Heart right ventricle (tissue), 16 donors: ENCODE measurements at regions not wholly inside any gene's neighbourhood (a gene's known extent, or its start where the extent isn't known, plus 50 kb on each side); places are given as distances from the start of the nearest gene placed in this dataset.
A peak's percentile ranks its signal among the peaks of the same experiment; 100 is the strongest.

Experiments
- ATAC-seq, 8 donors: fragments of 200-7000 bp; cut with Tn5 transposase; one replicate each; pipeline ENCODE4 v1.9.1; 2020; ENCODE audit warnings: mild to moderate bottlenecking in 8 of 8, moderate library complexity in 8 of 8, moderate number of reproducible peaks in 1 of 8
- DNase-seq, 2 donors: peaks; one replicate each; pipeline ENCODE4 v3.0.0-alpha.2; 2020
- H3K27ac ChIP-seq, 10 donors: fragments of 200-600 bp; sonication (generic) in 2 of 10; one replicate each; pipeline versions ENCODE4 v1.5.0 to v1.8.0; 2020 to 2022; ENCODE audit warnings: mild to moderate bottlenecking in 3 of 10
- H3K27me3 ChIP-seq, 7 donors: fragments of 200-600 bp; one replicate each; pipeline ENCODE4 v1.8.0; 2021 to 2022; ENCODE audit warnings: mild to moderate bottlenecking in 2 of 7
- H3K36me3 ChIP-seq, 9 donors: fragments of 200-600 bp; sonication (generic) in 1 of 9; one replicate each; pipeline versions ENCODE4 v1.5.0 to v1.8.0; 2020 to 2022; ENCODE audit warnings: mild to moderate bottlenecking in 2 of 9
- H3K4me1 ChIP-seq, 9 donors: fragments of 200-600 bp; sonication (generic) in 1 of 9; one replicate each; pipeline versions ENCODE4 v1.5.0 to v1.8.0; 2020 to 2022; ENCODE audit warnings: mild to moderate bottlenecking in 4 of 9
- H3K4me3 ChIP-seq, 10 donors: fragments of 200-600 bp; sonication (generic) in 2 of 10; one replicate each; pipeline versions ENCODE4 v1.5.0 to v1.8.0; 2020 to 2022; ENCODE audit warnings: mild to moderate bottlenecking in 7 of 10, moderate library complexity in 2 of 10
- H3K9me3 ChIP-seq, 11 donors: fragments of 200-600 bp in 10 of 11; sonication (generic) in 2 of 11; one replicate each; pipeline versions ENCODE4 v1.5.0 to v1.8.0; 2013 to 2022; ENCODE audit warnings: mild to moderate bottlenecking in 2 of 11, control low read depth in 1 of 11, moderate library complexity in 1 of 11
- CTCF ChIP-seq, 9 donors: fragments of 200-600 bp; sonication (generic) in 2 of 9; IDR thresholded peaks; one replicate each; pipeline versions ENCODE4 v1.5.0 to v1.8.0; 2021 to 2022; ENCODE audit warnings: antibody characterized with exemption in 9 of 9, mild to moderate bottlenecking in 5 of 9, moderate library complexity in 1 of 9
- WGBS, 2 donors: extraction: QIAGEN DNeasy Blood & Tissue Kit; methylation state at CpG; one replicate each; pipeline ENCODE4 v1.1.7; 2013; ENCODE audit warnings: inconsistent platforms in 1 of 2; 5-methylcytosine and 5-hydroxymethylcytosine counted together
- intact Hi-C, 10 donors: fragments of 100-400 bp; cut with DNase I; formaldehyde crosslinking; loops; one replicate each; pipeline versions ENCODE4 v1.11.1 to v1.14.2; 2022
- donor health status: Arrhythmogenic right ventricular cardiomyopathy.
- donor health status: ischemic (EF 13 %, LVEDD 7.1; RV severe dilation, severe dysfunction).
- donor health status: healthy with polysubstance abuse.
- donor health status: DM: no; HTN: yes; CAD: no.
- donor health status: DM: no; HTN: no; CAD: no.
- donor health status: ischemic (EF 25% LVEDD 6.9; RV normal size, moderate dysfunction).
- donor health status: ischemic (EF 25% LVEDD 5.7; RV mildly dilated, moderate dysfunction).
- donor health status: healthy.
- donor health status: DM: yes; HTN: yes; CAD: no.
- donor health status: Ischemic cardiomyopathy.
- donor health status: ischemic (EF 35%, LVEDD 5.7; RV mildly dilated, moderate dysfunction).
- donor health status: nonischemic (EF 11% LVEDD 7.7; RV severe dilation, severe dysfunction).
- donor health status: DM: yes; HTN: yes; CAD: no.
- donor health status: PGD.
- donor health status: ischemic (EF 29% LVEDD 5.4; RV normal size, mild dysfunction).
- donor health status: nonischemic (EF 23%, LVEDD 6.1; RV moderate dilation, normal function).

GRCh38 chr14:34302654-34303053, 159.4 kb downstream of the SPTSSA start:
- no peak for TF ChIP-seq CTCF (IDR thresholded peaks at IDR 0.05)
- no peaks in the 10 kb centered on the region for H3K27me3 ChIP-seq
- WGBS, 2 donors: 52 to 55% methylated on average over 6 of the region's 6 CpGs
- ATAC-seq (peak in 3 of 8 donors; percentile 24 to 35 (median 30)), DNase-seq (no peak)
- no peak overlapping the region for H3K4me3 ChIP-seq
- intact Hi-C loops: loop anchor here (2.0 to 10.0 kb wide), 9 partner anchors 70 to 1728 kb away; no protein-coding TSS in a partner anchor
- H3K36me3 ChIP-seq: no peaks in the 10 kb centered on the region
- no peak overlapping the region for H3K27ac ChIP-seq
- peaks cover 0 to 9% (median 0%) of the 10 kb centered on the region in 9 donors for H3K4me1 ChIP-seq
- no peaks in the 10 kb centered on the region for H3K9me3 ChIP-seq

GRCh38 chr14:34300882-34301734, 160.9 kb downstream of the SPTSSA start:
- Histone ChIP-seq H3K36me3 (no peaks in the 10 kb centered on the region), H3K27ac (no peak overlapping the region), H3K9me3 (no peaks in the 10 kb centered on the region), H3K27me3 (no peaks in the 10 kb centered on the region), H3K4me1 (peaks cover 0 to 11% (median 0%) of the 10 kb centered on the region in 9 donors), H3K4me3 (no peak overlapping the region)
- 52 to 58% methylated on average over 3 of the region's 3 CpGs for WGBS, 2 donors
- intact Hi-C loops: loop anchor here (2.0 to 10.0 kb wide), 9 partner anchors 69 to 1726 kb away; no protein-coding TSS in a partner anchor
- TF ChIP-seq CTCF (IDR thresholded peaks at IDR 0.05): peak; percentile 39 to 76 (median 66)
- DNase-seq (no peak), ATAC-seq (peak in 3 of 8 donors; percentile 33 to 61 (median 53))

GRCh38 chr14:34300330-34300729, 161.7 kb downstream of the SPTSSA start:
- WGBS, 2 donors: 91% methylated on average over 3 of the region's 3 CpGs
- Histone ChIP-seq H3K9me3 (no peaks in the 10 kb centered on the region), H3K27me3 (no peaks in the 10 kb centered on the region), H3K4me3 (no peak overlapping the region), H3K4me1 (peaks cover 0 to 11% (median 0%) of the 10 kb centered on the region in 9 donors), H3K27ac (no peak overlapping the region), H3K36me3 (no peaks in the 10 kb centered on the region)
- intact Hi-C loops: loop anchor here (2.0 to 10.0 kb wide), 9 partner anchors 68 to 1726 kb away; no protein-coding TSS in a partner anchor
- ATAC-seq (no peak), DNase-seq (no peak)
- TF ChIP-seq CTCF (IDR thresholded peaks at IDR 0.05): no peak

GRCh38 chr14:34299360-34299759, 162.7 kb downstream of the SPTSSA start:
- intact Hi-C loops: no loop called here
- no peak for TF ChIP-seq CTCF (IDR thresholded peaks at IDR 0.05)
- no peaks in the 10 kb centered on the region for H3K9me3 ChIP-seq
- H3K4me3 ChIP-seq: no peak overlapping the region
- H3K36me3 ChIP-seq: no peaks in the 10 kb centered on the region
- 60 to 66% methylated on average over 3 of the region's 3 CpGs for WGBS, 2 donors
- ATAC-seq: no peak
- no peak for DNase-seq
- H3K27ac ChIP-seq: no peak overlapping the region
- H3K27me3 ChIP-seq: no peaks in the 10 kb centered on the region
- H3K4me1 ChIP-seq: peaks cover 0 to 11% (median 0%) of the 10 kb centered on the region in 9 donors
